ENCODE measurements at regions not wholly inside any gene's neighbourhood (a gene's known extent, or its start where the extent isn't known, plus 50 kb on each side); places are given as distances from the start of the nearest gene placed in this dataset.

DNA sequence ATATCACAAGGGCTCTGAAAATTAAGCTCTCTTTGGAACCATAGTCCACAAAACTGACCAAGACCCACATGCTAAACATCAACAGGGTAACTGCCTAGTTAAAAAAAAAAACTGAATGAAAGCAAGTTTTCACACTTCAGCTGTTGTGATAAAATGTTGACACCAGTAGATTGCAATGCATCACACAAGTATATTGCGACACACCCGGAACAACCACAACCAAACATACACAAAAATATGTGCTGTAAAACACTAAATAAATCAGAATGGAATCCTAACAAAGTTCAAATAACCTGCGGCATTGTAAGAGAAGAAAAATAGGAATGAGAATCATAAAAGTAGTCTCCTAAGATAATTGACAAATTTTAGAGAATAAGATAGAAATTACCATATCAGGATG lies 710.3 kb downstream of the AACS start:
- TF ChIP-seq, protein P1, sequence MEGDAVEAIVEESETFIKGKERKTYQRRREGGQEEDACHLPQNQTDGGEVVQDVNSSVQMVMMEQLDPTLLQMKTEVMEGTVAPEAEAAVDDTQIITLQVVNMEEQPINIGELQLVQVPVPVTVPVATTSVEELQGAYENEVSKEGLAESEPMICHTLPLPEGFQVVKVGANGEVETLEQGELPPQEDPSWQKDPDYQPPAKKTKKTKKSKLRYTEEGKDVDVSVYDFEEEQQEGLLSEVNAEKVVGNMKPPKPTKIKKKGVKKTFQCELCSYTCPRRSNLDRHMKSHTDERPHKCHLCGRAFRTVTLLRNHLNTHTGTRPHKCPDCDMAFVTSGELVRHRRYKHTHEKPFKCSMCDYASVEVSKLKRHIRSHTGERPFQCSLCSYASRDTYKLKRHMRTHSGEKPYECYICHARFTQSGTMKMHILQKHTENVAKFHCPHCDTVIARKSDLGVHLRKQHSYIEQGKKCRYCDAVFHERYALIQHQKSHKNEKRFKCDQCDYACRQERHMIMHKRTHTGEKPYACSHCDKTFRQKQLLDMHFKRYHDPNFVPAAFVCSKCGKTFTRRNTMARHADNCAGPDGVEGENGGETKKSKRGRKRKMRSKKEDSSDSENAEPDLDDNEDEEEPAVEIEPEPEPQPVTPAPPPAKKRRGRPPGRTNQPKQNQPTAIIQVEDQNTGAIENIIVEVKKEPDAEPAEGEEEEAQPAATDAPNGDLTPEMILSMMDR (IDR thresholded peaks at IDR 0.05; ENCODE audit: insufficient read depth, low read length, poor library complexity, severe bottlenecking), result no peak
- no peaks in the 10 kb centered on the region for H3K27me3 ChIP-seq (replicated peaks; ENCODE audit: control insufficient read depth, insufficient read depth, low read length)
- H3K36me3 ChIP-seq (ENCODE audit: control insufficient read depth, insufficient read depth, low read length), result no peaks in the 10 kb centered on the region
- no peak overlapping the region for H3K4me3 ChIP-seq (replicated peaks; ENCODE audit: low read depth, low read length)
- DNase-seq (ENCODE audit: extremely low read depth, insufficient read length), result no peak

DNA sequence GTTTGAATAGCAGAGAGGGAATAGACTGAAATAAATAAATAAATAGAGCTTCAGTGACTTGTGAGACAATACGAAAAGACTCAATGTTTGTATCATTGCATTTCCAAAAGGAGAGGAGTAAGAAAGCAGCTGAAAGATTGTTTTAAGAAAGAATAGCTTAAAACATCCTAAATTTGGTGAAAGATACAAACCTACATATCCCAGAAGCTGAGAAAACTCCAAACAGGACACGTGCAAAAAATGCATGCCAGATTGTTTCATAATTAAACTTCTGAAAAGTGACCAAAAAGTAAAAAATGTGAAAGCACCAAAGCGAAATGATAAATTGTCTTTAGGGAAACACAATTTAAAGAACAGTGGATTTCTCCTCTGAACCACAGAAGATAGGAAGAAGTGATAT lies 711.0 kb downstream of the AACS start:
- TF ChIP-seq, protein P1 (IDR thresholded peaks at IDR 0.05; ENCODE audit: insufficient read depth, low read length, poor library complexity, severe bottlenecking), result no peak
- H3K4me3 ChIP-seq (replicated peaks; ENCODE audit: low read depth, low read length), result no peak overlapping the region
- H3K36me3 ChIP-seq (ENCODE audit: control insufficient read depth, insufficient read depth, low read length), result no peaks in the 10 kb centered on the region
- no peak for DNase-seq (ENCODE audit: extremely low read depth, insufficient read length)
- no peaks in the 10 kb centered on the region for H3K27me3 ChIP-seq (replicated peaks; ENCODE audit: control insufficient read depth, insufficient read depth, low read length)

DNA sequence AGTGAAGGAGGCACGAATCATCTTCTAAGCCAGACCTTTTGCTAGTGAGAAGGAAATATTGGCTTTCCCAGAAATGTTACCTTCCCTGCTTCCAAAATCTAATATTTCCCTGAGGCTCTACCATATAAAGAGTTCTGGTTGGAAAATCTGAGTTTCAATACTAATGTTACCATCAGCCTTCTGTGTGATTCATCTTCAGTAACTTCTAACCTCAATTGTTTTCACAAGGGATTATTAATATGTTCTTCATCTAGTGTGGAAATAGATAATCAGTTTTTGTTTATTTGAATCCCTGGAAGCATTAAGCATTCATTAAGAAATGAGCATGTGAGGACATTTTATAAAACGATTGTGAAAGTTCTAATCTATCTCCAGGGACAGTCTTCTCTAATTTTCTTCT lies 720.9 kb downstream of the AACS start:
- Histone ChIP-seq H3K36me3 (ENCODE audit: control insufficient read depth, insufficient read depth, low read length) (no peaks in the 10 kb centered on the region), H3K27me3 (replicated peaks; ENCODE audit: control insufficient read depth, insufficient read depth, low read length) (no peaks in the 10 kb centered on the region), H3K4me3 (replicated peaks; ENCODE audit: low read depth, low read length) (no peak overlapping the region)
- TF ChIP-seq, protein P1 (IDR thresholded peaks at IDR 0.05; ENCODE audit: insufficient read depth, low read length, poor library complexity, severe bottlenecking), result no peak
- no peak for DNase-seq (ENCODE audit: extremely low read depth, insufficient read length)

DNA sequence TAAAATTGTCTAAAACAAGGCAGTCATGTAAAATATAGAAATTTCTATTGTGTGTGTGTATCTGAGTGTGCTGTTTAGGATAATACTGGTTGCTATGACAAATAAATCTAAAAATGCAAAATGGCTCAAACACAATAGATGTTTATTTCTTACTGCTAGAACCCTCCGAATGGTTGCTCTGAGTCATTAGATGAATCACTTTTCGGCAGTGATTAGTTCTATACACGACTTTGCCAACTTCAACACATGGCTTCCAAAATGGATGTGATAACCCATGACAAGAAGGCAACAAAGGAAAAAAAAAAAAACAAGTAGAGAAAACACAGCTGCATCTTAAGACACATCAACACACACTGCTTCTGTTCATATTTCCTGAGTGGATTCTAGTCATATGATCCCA lies 729.2 kb downstream of the AACS start:
- H3K36me3 ChIP-seq (ENCODE audit: control insufficient read depth, insufficient read depth, low read length), result no peaks in the 10 kb centered on the region
- no peak overlapping the region for H3K4me3 ChIP-seq (replicated peaks; ENCODE audit: low read depth, low read length)
- H3K27me3 ChIP-seq (replicated peaks; ENCODE audit: control insufficient read depth, insufficient read depth, low read length), result no peaks in the 10 kb centered on the region
- TF ChIP-seq, protein P1 (IDR thresholded peaks at IDR 0.05; ENCODE audit: insufficient read depth, low read length, poor library complexity, severe bottlenecking), result no peak
- no peak for DNase-seq (ENCODE audit: extremely low read depth, insufficient read length)

DNA sequence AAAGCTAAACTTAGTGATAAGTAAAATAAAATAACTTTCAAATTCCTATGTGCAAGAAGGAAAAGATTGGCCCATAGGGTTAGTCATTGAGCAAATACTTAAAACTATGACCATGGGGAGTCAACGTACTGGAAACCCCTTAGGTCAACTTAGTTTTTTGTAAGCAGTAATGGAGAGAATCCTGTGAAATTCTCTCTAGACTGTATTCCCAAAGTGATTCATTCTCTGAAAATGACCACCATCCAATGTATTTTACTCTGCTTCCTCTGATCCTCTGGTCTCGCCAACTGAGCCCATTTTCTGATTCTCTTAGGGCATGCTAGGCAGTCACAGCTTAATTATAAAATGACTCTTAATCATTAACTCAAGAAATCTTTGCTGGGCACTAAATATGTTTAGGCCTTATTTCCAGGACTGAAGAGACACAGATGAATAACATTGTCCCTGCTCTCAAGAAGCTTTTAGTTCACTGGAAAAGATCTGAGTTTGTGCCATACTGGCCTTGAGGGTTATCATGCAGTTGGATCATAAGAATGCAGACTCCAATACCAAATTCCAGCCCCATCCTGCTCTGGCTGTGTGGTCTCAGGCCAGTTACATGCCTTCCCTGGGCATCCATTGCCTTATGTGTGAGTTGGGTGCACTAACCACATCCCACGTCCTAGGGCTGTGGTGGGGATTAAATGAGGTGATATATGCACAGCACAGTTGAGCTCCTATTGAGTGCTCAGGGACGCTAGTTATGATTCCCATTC lies 732.4 kb downstream of the AACS start:
- TF ChIP-seq, protein P1 (IDR thresholded peaks at IDR 0.05; ENCODE audit: insufficient read depth, low read length, poor library complexity, severe bottlenecking), result no peak
- Histone ChIP-seq H3K4me3 (replicated peaks; ENCODE audit: low read depth, low read length) (no peak overlapping the region), H3K27me3 (replicated peaks; ENCODE audit: control insufficient read depth, insufficient read depth, low read length) (no peaks in the 10 kb centered on the region), H3K36me3 (ENCODE audit: control insufficient read depth, insufficient read depth, low read length) (no peaks in the 10 kb centered on the region)
- DNase-seq (ENCODE audit: extremely low read depth, insufficient read length), result no peak

DNA sequence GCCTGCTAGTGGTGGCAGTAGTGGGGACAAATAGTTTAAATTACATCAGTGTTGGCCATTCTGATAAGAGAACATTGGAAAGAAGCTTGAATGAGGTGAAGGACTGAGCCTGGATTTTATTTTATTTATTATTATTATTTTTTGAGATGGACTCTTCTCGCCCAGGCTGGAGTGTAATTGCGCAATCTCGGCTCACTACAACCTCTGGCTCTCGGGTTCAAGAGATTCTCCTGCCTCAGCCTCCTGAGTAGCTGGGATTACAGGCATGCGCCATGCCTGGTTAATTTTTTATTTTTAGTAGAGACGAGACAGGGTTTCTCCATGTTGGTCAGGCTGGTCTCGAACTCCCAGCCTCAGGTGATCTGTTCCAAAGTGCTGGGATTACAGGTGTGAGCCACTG lies 739.4 kb downstream of the AACS start:
- H3K27me3 ChIP-seq (replicated peaks; ENCODE audit: control insufficient read depth, insufficient read depth, low read length), result no peaks in the 10 kb centered on the region
- H3K4me3 ChIP-seq (replicated peaks; ENCODE audit: low read depth, low read length), result no peak overlapping the region
- no peak for DNase-seq (ENCODE audit: extremely low read depth, insufficient read length)
- TF ChIP-seq, protein P1 (IDR thresholded peaks at IDR 0.05; ENCODE audit: insufficient read depth, low read length, poor library complexity, severe bottlenecking), result no peak
- H3K36me3 ChIP-seq (ENCODE audit: control insufficient read depth, insufficient read depth, low read length), result no peaks in the 10 kb centered on the region

Data from GM06990 (cell line).